OCI-LY7 (cell line): ENCODE measurements at regions not wholly inside any gene's neighbourhood (a gene's known extent, or its start where the extent isn't known, plus 50 kb on each side); places are given as distances from the start of the nearest gene placed in this dataset.

Experiments
- EZH2phosphoT487 ChIP-seq: fragments of 200-600 bp; sonication (generic); IDR thresholded peaks from 2 replicates; pipeline ENCODE4 v1.6.1; 2018; ENCODE audit warnings: low read depth, borderline replicate concordance, mild to moderate bottlenecking, mixed run types, antibody characterized with exemption, low read length, moderate library complexity, mixed read lengths
- TF ChIP-seq, protein P1 (sequence below): fragments of 200-600 bp; sonication (generic); conservative IDR thresholded peaks from 2 replicates; pipeline ENCODE4 v1.5.1; 2014; ENCODE audit warnings: mild to moderate bottlenecking, antibody characterized with exemption, low read length, moderate library complexity, mixed read lengths

DNA sequence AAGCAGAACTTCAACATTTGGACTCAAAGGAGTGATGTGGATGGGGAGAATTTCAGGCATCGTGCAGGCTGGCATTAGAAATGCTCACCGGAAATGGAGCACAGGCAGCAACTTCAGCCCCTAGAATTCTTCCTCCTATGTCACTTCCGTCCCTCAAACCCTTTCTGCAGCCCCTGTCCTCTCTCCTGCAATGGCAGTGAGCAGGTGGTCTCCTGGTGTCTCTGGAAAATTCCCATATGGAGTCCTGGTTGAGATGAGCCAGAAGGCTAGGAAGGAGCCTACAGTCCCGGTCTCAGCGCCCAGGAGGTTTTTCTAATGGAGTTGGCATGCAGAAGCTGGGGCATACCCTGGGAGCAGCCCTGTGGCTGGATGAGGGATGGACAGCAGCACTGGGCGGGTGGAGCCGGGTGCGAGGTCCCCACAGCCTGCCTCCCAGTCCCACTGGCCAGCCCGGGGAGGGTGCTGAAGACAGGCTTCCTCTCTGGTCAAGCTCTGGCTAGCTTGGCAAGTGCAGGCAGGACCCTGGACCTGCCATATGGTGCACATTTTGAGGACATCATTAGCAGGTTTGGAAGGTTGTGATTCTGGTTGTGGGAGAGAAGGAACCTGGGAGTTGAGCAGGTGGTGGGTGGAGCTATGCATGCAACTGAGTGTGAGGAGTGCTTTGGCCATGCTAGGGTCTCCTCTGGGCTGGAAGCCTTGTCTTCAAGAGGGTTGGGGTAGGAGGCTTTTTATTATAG is 59.8 kb upstream of the B3GAT1 start:
- TF ChIP-seq, protein P1, sequence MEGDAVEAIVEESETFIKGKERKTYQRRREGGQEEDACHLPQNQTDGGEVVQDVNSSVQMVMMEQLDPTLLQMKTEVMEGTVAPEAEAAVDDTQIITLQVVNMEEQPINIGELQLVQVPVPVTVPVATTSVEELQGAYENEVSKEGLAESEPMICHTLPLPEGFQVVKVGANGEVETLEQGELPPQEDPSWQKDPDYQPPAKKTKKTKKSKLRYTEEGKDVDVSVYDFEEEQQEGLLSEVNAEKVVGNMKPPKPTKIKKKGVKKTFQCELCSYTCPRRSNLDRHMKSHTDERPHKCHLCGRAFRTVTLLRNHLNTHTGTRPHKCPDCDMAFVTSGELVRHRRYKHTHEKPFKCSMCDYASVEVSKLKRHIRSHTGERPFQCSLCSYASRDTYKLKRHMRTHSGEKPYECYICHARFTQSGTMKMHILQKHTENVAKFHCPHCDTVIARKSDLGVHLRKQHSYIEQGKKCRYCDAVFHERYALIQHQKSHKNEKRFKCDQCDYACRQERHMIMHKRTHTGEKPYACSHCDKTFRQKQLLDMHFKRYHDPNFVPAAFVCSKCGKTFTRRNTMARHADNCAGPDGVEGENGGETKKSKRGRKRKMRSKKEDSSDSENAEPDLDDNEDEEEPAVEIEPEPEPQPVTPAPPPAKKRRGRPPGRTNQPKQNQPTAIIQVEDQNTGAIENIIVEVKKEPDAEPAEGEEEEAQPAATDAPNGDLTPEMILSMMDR: no peak
- no peak for TF ChIP-seq EZH2phosphoT487
